AG09309 (cell line): ENCODE measurements at regions not wholly inside any gene's neighbourhood (a gene's known extent, or its start where the extent isn't known, plus 50 kb on each side); places are given as distances from the start of the nearest gene placed in this dataset.

Source experiments
- DNase-seq: peaks from one replicate; pipeline ENCODE4 v3.0.0-alpha.2; 2010; ENCODE audit warnings: low read depth
- H3K4me3 ChIP-seq: 2 replicates; pipeline ENCODE4 v1.5.1; 2011; ENCODE audit warnings: mild to moderate bottlenecking, low read depth, low read length, moderate library complexity; ENCODE audit not compliant: control insufficient read depth
- TF ChIP-seq, protein P1 (sequence below): IDR thresholded peaks from 2 replicates; pipeline ENCODE4 v1.5.1; 2011; ENCODE audit warnings: mild to moderate bottlenecking, low read depth, low read length, inconsistent platforms; ENCODE audit not compliant: insufficient read depth, control insufficient read depth; ENCODE audit errors: missing control alignments

DNA sequence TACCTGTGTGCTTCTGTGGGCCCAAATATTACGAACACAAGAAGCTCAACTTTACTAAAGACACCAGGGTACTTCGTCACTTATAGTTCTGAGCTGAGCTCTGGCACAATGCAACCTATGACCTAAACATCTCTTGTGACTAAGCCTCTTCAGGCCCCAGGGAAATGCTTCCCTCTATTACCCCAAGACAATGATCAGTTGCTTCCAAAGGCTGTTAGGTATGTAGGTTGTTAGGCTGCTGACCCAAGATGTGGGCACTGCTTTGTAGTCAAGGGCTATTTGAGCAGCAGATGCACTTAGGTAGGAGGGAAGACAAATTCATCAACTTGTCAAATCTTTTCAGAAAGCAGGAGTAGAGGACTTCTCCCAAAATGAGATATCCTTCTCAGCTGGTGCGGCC lies 640.1 kb downstream of the EPHA4 start:
- no peak overlapping the region for H3K4me3 ChIP-seq
- DNase-seq = no peak
- TF ChIP-seq, protein P1, sequence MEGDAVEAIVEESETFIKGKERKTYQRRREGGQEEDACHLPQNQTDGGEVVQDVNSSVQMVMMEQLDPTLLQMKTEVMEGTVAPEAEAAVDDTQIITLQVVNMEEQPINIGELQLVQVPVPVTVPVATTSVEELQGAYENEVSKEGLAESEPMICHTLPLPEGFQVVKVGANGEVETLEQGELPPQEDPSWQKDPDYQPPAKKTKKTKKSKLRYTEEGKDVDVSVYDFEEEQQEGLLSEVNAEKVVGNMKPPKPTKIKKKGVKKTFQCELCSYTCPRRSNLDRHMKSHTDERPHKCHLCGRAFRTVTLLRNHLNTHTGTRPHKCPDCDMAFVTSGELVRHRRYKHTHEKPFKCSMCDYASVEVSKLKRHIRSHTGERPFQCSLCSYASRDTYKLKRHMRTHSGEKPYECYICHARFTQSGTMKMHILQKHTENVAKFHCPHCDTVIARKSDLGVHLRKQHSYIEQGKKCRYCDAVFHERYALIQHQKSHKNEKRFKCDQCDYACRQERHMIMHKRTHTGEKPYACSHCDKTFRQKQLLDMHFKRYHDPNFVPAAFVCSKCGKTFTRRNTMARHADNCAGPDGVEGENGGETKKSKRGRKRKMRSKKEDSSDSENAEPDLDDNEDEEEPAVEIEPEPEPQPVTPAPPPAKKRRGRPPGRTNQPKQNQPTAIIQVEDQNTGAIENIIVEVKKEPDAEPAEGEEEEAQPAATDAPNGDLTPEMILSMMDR = no peak

DNA sequence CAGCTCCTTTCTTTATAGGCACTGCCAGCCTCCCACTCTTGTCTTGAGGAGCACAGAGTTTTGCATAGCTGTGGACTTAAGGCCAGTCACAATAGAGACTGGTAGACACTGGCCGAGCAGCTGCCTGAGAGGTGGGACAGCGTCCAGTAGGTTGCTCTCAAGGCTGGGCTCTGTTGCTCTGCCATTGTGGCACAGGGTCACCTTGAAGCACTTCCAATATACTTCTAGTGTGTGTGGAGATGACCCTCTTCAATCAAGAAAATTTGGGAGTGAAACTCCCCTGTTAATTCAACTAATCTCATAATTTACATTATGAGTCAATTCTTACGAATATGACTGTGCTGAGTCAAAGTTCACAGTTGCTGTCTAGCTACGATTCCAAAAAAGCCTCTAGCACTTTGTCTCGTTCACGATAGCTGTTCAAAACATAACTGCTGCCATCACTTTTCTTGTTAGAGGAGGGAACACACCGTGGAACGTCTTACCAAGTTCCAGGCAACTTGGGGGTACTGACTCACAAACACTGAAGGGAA lies 636.2 kb downstream of the EPHA4 start:
- no peak for DNase-seq
- H3K4me3 ChIP-seq = no peak overlapping the region
- TF ChIP-seq, protein P1 = no peak

DNA sequence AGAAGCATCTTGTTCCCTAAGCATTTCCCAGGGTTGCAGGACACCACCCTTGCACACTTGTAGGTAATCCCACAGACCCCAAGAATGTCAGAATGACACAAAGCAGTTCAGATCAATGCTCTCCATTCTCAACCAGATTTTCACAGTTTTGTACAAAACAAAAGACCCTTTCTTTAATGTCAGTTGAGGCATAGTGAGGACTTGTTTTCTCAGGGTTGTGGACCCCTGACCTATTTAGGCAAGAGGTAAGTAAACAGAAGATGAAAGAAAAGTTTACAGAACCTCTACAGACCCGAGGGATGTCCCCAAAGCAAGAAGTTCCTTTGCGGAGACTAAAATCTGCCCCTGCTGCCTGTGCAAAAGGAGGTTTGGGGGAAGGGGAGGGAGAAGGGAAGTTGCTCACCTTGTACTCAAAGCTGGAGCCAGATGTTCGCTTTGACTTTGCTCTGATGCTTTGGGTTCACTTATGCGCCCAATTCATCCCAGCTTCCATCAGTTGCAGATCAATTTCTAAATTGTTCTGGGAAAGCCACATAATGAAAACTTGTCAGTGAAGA lies 635.4 kb downstream of the EPHA4 start:
- TF ChIP-seq, protein P1 = no peak
- no peak overlapping the region for H3K4me3 ChIP-seq
- DNase-seq = no peak

DNA sequence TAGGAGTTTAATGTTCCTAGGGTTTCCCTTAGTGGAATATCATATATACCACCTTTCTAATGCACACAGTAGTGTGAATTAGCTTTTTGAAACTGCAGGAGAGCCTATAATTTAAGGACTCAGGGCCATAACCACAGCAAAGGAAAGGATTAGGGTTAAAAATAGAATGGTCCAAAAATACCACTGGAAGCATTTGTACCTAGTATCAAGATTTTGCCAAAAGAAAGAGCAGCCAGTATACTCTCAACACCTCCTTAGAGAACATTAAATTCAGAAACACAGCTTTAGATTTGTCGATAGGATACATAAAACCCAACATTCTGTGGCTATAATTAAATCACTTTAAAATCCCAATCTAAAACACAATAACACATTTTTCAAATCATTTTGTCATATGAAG lies 634.9 kb downstream of the EPHA4 start:
- TF ChIP-seq, protein P1 = no peak
- no peak overlapping the region for H3K4me3 ChIP-seq
- DNase-seq = no peak

DNA sequence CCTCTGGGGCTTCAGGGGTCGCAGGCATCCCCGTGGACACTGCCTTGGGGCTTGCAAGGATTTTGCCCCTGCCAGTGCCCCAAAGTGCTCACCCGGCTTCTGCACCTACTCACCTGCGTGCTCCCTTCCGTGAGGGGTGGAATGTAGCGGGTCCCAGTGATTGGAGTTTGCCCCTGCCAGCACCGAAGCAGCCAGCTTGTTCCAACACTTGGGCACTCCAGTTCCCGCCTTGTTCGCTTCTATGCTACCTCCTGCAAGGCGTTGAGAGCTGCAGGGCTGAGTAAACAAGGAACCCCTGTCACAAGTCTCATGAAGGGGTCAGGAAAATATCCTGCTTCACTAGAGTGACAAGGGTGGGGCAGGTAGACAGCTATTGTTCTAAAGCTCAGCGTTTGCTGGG lies 631.5 kb downstream of the EPHA4 start:
- no peak for DNase-seq
- TF ChIP-seq, protein P1 = no peak
- no peak overlapping the region for H3K4me3 ChIP-seq

DNA sequence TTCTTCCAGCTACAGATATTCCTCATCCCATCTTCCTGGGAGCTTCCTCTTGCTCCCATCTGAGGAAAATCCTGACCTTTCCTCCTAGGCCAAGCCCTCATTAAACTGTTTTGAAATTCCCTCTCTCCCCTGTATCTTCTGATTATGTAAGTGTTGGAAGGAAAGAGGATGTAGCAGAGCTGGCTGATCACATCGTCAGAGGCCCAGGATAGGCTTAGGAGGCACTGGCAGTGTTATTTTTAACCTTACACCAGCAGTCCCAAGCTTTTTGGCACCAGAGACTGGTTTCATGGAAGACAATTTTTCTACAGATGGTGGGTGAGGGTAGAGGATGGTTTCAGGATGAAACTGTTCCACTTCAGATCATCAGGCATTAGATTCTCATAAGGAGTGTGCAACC lies 630.4 kb downstream of the EPHA4 start:
- TF ChIP-seq, protein P1 = no peak
- H3K4me3 ChIP-seq = no peak overlapping the region
- DNase-seq = no peak

DNA sequence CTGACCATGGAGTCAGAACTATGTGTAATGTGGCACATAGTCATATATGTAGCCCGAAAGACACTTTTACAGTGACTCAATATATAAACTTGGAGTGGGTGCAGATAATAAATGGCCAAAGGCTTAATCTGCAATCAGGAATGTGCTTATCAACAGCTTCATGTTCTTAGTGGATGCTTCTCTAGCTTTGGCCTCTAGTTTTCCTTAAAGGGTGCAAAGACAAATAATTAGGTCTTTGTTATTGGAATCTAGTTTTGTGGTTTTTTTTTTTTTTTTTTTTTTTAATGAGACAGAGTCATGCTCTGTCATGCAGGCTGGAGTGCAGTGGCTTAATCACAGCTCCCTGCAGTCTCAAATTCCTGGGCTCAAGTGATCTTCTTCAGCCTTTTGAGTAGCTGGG lies 625.6 kb downstream of the EPHA4 start:
- DNase-seq = no peak
- TF ChIP-seq, protein P1 = no peak

More for the DNA sequence above, 625.6 kb downstream of the EPHA4 start:
- H3K4me3 ChIP-seq = no peak overlapping the region
